HL-60 (cell line): ENCODE measurements at regions not wholly inside any gene's neighbourhood (a gene's known extent, or its start where the extent isn't known, plus 50 kb on each side); places are given as distances from the start of the nearest gene placed in this dataset.

Experiments
- CTCF ChIP-seq: IDR thresholded peaks from one replicate; pipeline ENCODE4 v1.5.1; 2011; ENCODE audit warnings: low read length, control low read depth, inconsistent platforms; ENCODE audit not compliant: insufficient read depth
- GABPA ChIP-seq: IDR thresholded peaks from 2 replicates; pipeline ENCODE4 v1.6.1; 2012; ENCODE audit warnings: low read depth
- POLR2AphosphoS5 ChIP-seq: IDR thresholded peaks from 2 replicates; pipeline ENCODE4 v1.6.1; 2012; ENCODE audit warnings: low read depth
- SPI1 ChIP-seq: IDR thresholded peaks from 2 replicates; pipeline ENCODE4 v1.6.1; 2012; ENCODE audit warnings: low read depth, mild to moderate bottlenecking, borderline replicate concordance

GRCh38 chr7:46658281-46658680 lies 737.2 kb upstream of the IGFBP3 start:
- TF ChIP-seq CTCF (no peak), POLR2AphosphoS5 (no peak), SPI1 (no peak), GABPA (no peak)
